Activated naive CD8-positive, alpha-beta T cell treated with anti-CD3 and anti-CD28 coated beads, Interleukin-2, amount 50 U/mL, for 24 hours (primary cell): ENCODE measurements at regions not wholly inside any gene's neighbourhood (a gene's known extent, or its start where the extent isn't known, plus 50 kb on each side); places are given as distances from the start of the nearest gene placed in this dataset.

Experiments
- ATAC-seq: fragments of 150-1000 bp; cut with Tn5 transposase; one replicate; pipeline ENCODE4 v1.10.0; 2021
- DNase-seq: peaks from one replicate; pipeline ENCODE4 v3.0.0; 2021
- H3K27ac Mint-ChIP-seq: one replicate; pipeline ENCODE4 v1.8.0; 2021; ENCODE audit warnings: mild to moderate bottlenecking, mixed read lengths
- H3K27me3 Mint-ChIP-seq: one replicate; pipeline ENCODE4 v1.8.0; 2021; ENCODE audit warnings: mixed read lengths
- H3K36me3 Mint-ChIP-seq: one replicate; pipeline ENCODE4 v1.8.0; 2021; ENCODE audit warnings: low read depth, mixed read lengths
- H3K4me1 Mint-ChIP-seq: one replicate; pipeline ENCODE4 v1.8.0; 2021; ENCODE audit warnings: mixed read lengths
- H3K4me3 Mint-ChIP-seq: one replicate; pipeline ENCODE4 v1.8.0; 2021; ENCODE audit warnings: mild to moderate bottlenecking, moderate library complexity, mixed read lengths
- H3K9me3 Mint-ChIP-seq: one replicate; pipeline ENCODE4 v1.8.0; 2021; ENCODE audit warnings: mixed read lengths

- Mint-ChIP-seq H3K27me3 (no peaks in the 10 kb centered on the region), H3K4me1 (no peaks in the 10 kb centered on the region), H3K27ac (no peak overlapping the region), H3K36me3 (no peaks in the 10 kb centered on the region), H3K9me3 (peaks cover 10% of the 10 kb centered on the region), H3K4me3 (no peak overlapping the region)
- DNase-seq = no peak
- no peak for ATAC-seq
Measured at GRCh38 chr2:22199994-22200393, 1076.2 kb downstream of the TDRD15 start.

GRCh38 chr2:22209545-22209944 lies 1085.8 kb downstream of the TDRD15 start:
- H3K36me3 Mint-ChIP-seq = no peaks in the 10 kb centered on the region
- no peaks in the 10 kb centered on the region for H3K4me1 Mint-ChIP-seq
- DNase-seq (no peak), ATAC-seq (no peak)
- H3K27ac Mint-ChIP-seq = no peak overlapping the region
- H3K9me3 Mint-ChIP-seq = peaks cover 22% of the 10 kb centered on the region
- H3K27me3 Mint-ChIP-seq = no peaks in the 10 kb centered on the region
- H3K4me3 Mint-ChIP-seq = no peak overlapping the region

GRCh38 chr2:22213237-22213636 lies 1089.5 kb downstream of the TDRD15 start:
- Mint-ChIP-seq H3K27ac (no peak overlapping the region), H3K4me3 (no peak overlapping the region), H3K36me3 (no peaks in the 10 kb centered on the region), H3K9me3 (peaks cover 18% of the 10 kb centered on the region), H3K27me3 (no peaks in the 10 kb centered on the region), H3K4me1 (no peaks in the 10 kb centered on the region)
- DNase-seq (no peak), ATAC-seq (no peak)

GRCh38 chr2:22215517-22215916 lies 1091.7 kb downstream of the TDRD15 start:
- Mint-ChIP-seq H3K27me3 (no peaks in the 10 kb centered on the region), H3K9me3 (peaks cover 14% of the 10 kb centered on the region), H3K4me3 (no peak overlapping the region), H3K36me3 (no peaks in the 10 kb centered on the region), H3K27ac (no peak overlapping the region), H3K4me1 (no peaks in the 10 kb centered on the region)
- no peak for DNase-seq
- no peak for ATAC-seq

GRCh38 chr2:22217881-22218280 lies 1094.1 kb downstream of the TDRD15 start:
- H3K36me3 Mint-ChIP-seq = no peaks in the 10 kb centered on the region

GRCh38 chr2:22221006-22221405 lies 1097.2 kb downstream of the TDRD15 start:
- DNase-seq = no peak
- ATAC-seq = no peak
- H3K36me3 Mint-ChIP-seq = no peaks in the 10 kb centered on the region
- H3K4me3 Mint-ChIP-seq = no peak overlapping the region
- peaks cover 17% of the 10 kb centered on the region for H3K9me3 Mint-ChIP-seq
- no peak overlapping the region for H3K27ac Mint-ChIP-seq
- no peaks in the 10 kb centered on the region for H3K27me3 Mint-ChIP-seq
- H3K4me1 Mint-ChIP-seq = no peaks in the 10 kb centered on the region

More at GRCh38 chr2:22217881-22218280, 1094.1 kb downstream of the TDRD15 start:
- H3K27me3 Mint-ChIP-seq = no peaks in the 10 kb centered on the region
- H3K4me3 Mint-ChIP-seq = no peak overlapping the region
- ATAC-seq (no peak), DNase-seq (no peak)
- peaks cover 21% of the 10 kb centered on the region for H3K9me3 Mint-ChIP-seq
- H3K4me1 Mint-ChIP-seq = no peaks in the 10 kb centered on the region
- no peak overlapping the region for H3K27ac Mint-ChIP-seq

GRCh38 chr2:22238967-22239366 lies 1115.2 kb downstream of the TDRD15 start:
- Mint-ChIP-seq H3K4me3 (no peak overlapping the region), H3K36me3 (no peaks in the 10 kb centered on the region), H3K4me1 (no peaks in the 10 kb centered on the region), H3K9me3 (peaks cover 11% of the 10 kb centered on the region), H3K27ac (no peak overlapping the region), H3K27me3 (no peaks in the 10 kb centered on the region)
- ATAC-seq (no peak), DNase-seq (no peak)

GRCh38 chr2:22247466-22247865 lies 1123.7 kb downstream of the TDRD15 start:
- no peak overlapping the region for H3K27ac Mint-ChIP-seq
- H3K27me3 Mint-ChIP-seq = no peaks in the 10 kb centered on the region
- H3K36me3 Mint-ChIP-seq = no peaks in the 10 kb centered on the region
- H3K9me3 Mint-ChIP-seq = peaks cover 4% of the 10 kb centered on the region
- ATAC-seq = no peak
- no peak for DNase-seq
- H3K4me1 Mint-ChIP-seq = no peaks in the 10 kb centered on the region
- no peak overlapping the region for H3K4me3 Mint-ChIP-seq

- no peaks in the 10 kb centered on the region for H3K36me3 Mint-ChIP-seq
- H3K9me3 Mint-ChIP-seq = peaks cover 4% of the 10 kb centered on the region
- H3K4me1 Mint-ChIP-seq = no peaks in the 10 kb centered on the region
- no peak overlapping the region for H3K4me3 Mint-ChIP-seq
- H3K27ac Mint-ChIP-seq = no peak overlapping the region
- H3K27me3 Mint-ChIP-seq = no peaks in the 10 kb centered on the region
- DNase-seq = no peak
- no peak for ATAC-seq
Measured at GRCh38 chr2:22248851-22249250, 1125.1 kb downstream of the TDRD15 start.

GRCh38 chr2:22253171-22253570 lies 1129.4 kb downstream of the TDRD15 start:
- no peak overlapping the region for H3K4me3 Mint-ChIP-seq
- no peaks in the 10 kb centered on the region for H3K27me3 Mint-ChIP-seq
- H3K36me3 Mint-ChIP-seq = no peaks in the 10 kb centered on the region
- no peak overlapping the region for H3K27ac Mint-ChIP-seq
- ATAC-seq (no peak), DNase-seq (no peak)
- H3K9me3 Mint-ChIP-seq = peaks cover 7% of the 10 kb centered on the region
- no peaks in the 10 kb centered on the region for H3K4me1 Mint-ChIP-seq

GRCh38 chr2:22261165-22261564 lies 1123.8 kb upstream of the KLHL29 start:
- DNase-seq (no peak), ATAC-seq (no peak)
- no peak overlapping the region for H3K4me3 Mint-ChIP-seq
- H3K9me3 Mint-ChIP-seq = peaks cover 10% of the 10 kb centered on the region
- no peaks in the 10 kb centered on the region for H3K27me3 Mint-ChIP-seq
- H3K36me3 Mint-ChIP-seq = no peaks in the 10 kb centered on the region
- no peak overlapping the region for H3K27ac Mint-ChIP-seq
- no peaks in the 10 kb centered on the region for H3K4me1 Mint-ChIP-seq

GRCh38 chr2:22270341-22270740 lies 1114.6 kb upstream of the KLHL29 start:
- Mint-ChIP-seq H3K27ac (no peak overlapping the region), H3K4me1 (no peaks in the 10 kb centered on the region), H3K4me3 (no peak overlapping the region), H3K27me3 (no peaks in the 10 kb centered on the region), H3K9me3 (peaks cover 25% of the 10 kb centered on the region), H3K36me3 (no peaks in the 10 kb centered on the region)
- DNase-seq = no peak
- no peak for ATAC-seq

GRCh38 chr2:22273853-22274252 lies 1111.1 kb upstream of the KLHL29 start:
- no peak overlapping the region for H3K27ac Mint-ChIP-seq
- no peak overlapping the region for H3K4me3 Mint-ChIP-seq
- DNase-seq (no peak), ATAC-seq (no peak)
- H3K4me1 Mint-ChIP-seq = no peaks in the 10 kb centered on the region
- H3K27me3 Mint-ChIP-seq = no peaks in the 10 kb centered on the region
- H3K9me3 Mint-ChIP-seq = peaks cover 12% of the 10 kb centered on the region
- no peaks in the 10 kb centered on the region for H3K36me3 Mint-ChIP-seq

- no peak for ATAC-seq
- no peaks in the 10 kb centered on the region for H3K27me3 Mint-ChIP-seq
- H3K9me3 Mint-ChIP-seq = peaks cover 12% of the 10 kb centered on the region
- H3K4me3 Mint-ChIP-seq = no peak overlapping the region
- no peaks in the 10 kb centered on the region for H3K36me3 Mint-ChIP-seq
- H3K27ac Mint-ChIP-seq = no peak overlapping the region
- no peaks in the 10 kb centered on the region for H3K4me1 Mint-ChIP-seq
- no peak for DNase-seq
Measured at GRCh38 chr2:22274661-22275060, 1110.3 kb upstream of the KLHL29 start.

GRCh38 chr2:22276696-22277095 lies 1108.3 kb upstream of the KLHL29 start:
- Mint-ChIP-seq H3K9me3 (peaks cover 4% of the 10 kb centered on the region), H3K27me3 (no peaks in the 10 kb centered on the region), H3K4me1 (no peaks in the 10 kb centered on the region), H3K27ac (no peak overlapping the region), H3K36me3 (no peaks in the 10 kb centered on the region), H3K4me3 (no peak overlapping the region)
- no peak for DNase-seq
- ATAC-seq = no peak

GRCh38 chr2:22279541-22279940 lies 1105.4 kb upstream of the KLHL29 start:
- Mint-ChIP-seq H3K4me3 (no peak overlapping the region), H3K9me3 (peaks cover 4% of the 10 kb centered on the region), H3K36me3 (no peaks in the 10 kb centered on the region), H3K4me1 (no peaks in the 10 kb centered on the region), H3K27ac (no peak overlapping the region), H3K27me3 (no peaks in the 10 kb centered on the region)
- ATAC-seq (no peak), DNase-seq (no peak)
